Umbilical cord (tissue), 1 donor: ENCODE measurements at regions not wholly inside any gene's neighbourhood (a gene's known extent, or its start where the extent isn't known, plus 50 kb on each side); places are given as distances from the start of the nearest gene placed in this dataset.
"Not testable (repeated sequence)": the region's sequence is repeated elsewhere in the genome, so short reads cannot be mapped to it uniquely, and the experiment has no call there.

Experiments
- DNase-seq: peaks from one replicate; pipeline ENCODE4 v3.0.0-alpha.2; 2015; ENCODE audit warnings: low spot score

GRCh38 chrX:147468600-147468999 lies 443.1 kb upstream of the FMR1 start:
- DNase-seq: no peak

GRCh38 chrX:147476008-147476407 lies 435.7 kb upstream of the FMR1 start:
- DNase-seq: peak; percentile 1

GRCh38 chrX:147478899-147479298 lies 432.8 kb upstream of the FMR1 start:
- no peak for DNase-seq

- no peak for DNase-seq
Observed at GRCh38 chrX:147485207-147485606, 426.5 kb upstream of the FMR1 start.

- DNase-seq: no peak
Observed at GRCh38 chrX:147494365-147494764, 417.4 kb upstream of the FMR1 start.

- no peak for DNase-seq
Observed at GRCh38 chrX:147498796-147499195, 412.9 kb upstream of the FMR1 start.

- DNase-seq: no peak
Observed at GRCh38 chrX:147522981-147523380, 388.7 kb upstream of the FMR1 start.

GRCh38 chrX:147533426-147533825 lies 378.3 kb upstream of the FMR1 start:
- DNase-seq: no peak

GRCh38 chrX:147537172-147537571 lies 374.5 kb upstream of the FMR1 start:
- DNase-seq: peak; percentile 15

- DNase-seq: not testable (repeated sequence)
Observed at GRCh38 chrX:147548023-147548422, 363.7 kb upstream of the FMR1 start.

- no peak for DNase-seq
Observed at GRCh38 chrX:147550217-147550616, 361.5 kb upstream of the FMR1 start.

- no peak for DNase-seq
Observed at GRCh38 chrX:147559191-147559590, 352.5 kb upstream of the FMR1 start.

- DNase-seq: peak; percentile 6
Observed at GRCh38 chrX:147565237-147565636, 346.5 kb upstream of the FMR1 start.

GRCh38 chrX:147570483-147570882 lies 341.2 kb upstream of the FMR1 start:
- DNase-seq: no peak

GRCh38 chrX:147573266-147573665 lies 338.5 kb upstream of the FMR1 start:
- DNase-seq: no peak

GRCh38 chrX:147602176-147602696 lies 309.5 kb upstream of the FMR1 start:
- peak; percentile 3 for DNase-seq

GRCh38 chrX:147626605-147627004 lies 285.1 kb upstream of the FMR1 start:
- DNase-seq: no peak

GRCh38 chrX:147635186-147635585 lies 276.5 kb upstream of the FMR1 start:
- DNase-seq: no peak

GRCh38 chrX:147637190-147637589 lies 274.5 kb upstream of the FMR1 start:
- no peak for DNase-seq

GRCh38 chrX:147646949-147647723 lies 264.6 kb upstream of the FMR1 start:
- DNase-seq: no peak

GRCh38 chrX:147675819-147676218 lies 235.9 kb upstream of the FMR1 start:
- DNase-seq: no peak

GRCh38 chrX:147679356-147680005 lies 232.2 kb upstream of the FMR1 start:
- peak; percentile 13 for DNase-seq

- no peak for DNase-seq
Observed at GRCh38 chrX:147680251-147680650, 231.5 kb upstream of the FMR1 start.
